ENCODE measurements at regions not wholly inside any gene's neighbourhood (a gene's known extent, or its start where the extent isn't known, plus 50 kb on each side); places are given as distances from the start of the nearest gene placed in this dataset.
"Not testable (repeated sequence)": the region's sequence is repeated elsewhere in the genome, so short reads cannot be mapped to it uniquely, and the experiment has no call there.

DNA sequence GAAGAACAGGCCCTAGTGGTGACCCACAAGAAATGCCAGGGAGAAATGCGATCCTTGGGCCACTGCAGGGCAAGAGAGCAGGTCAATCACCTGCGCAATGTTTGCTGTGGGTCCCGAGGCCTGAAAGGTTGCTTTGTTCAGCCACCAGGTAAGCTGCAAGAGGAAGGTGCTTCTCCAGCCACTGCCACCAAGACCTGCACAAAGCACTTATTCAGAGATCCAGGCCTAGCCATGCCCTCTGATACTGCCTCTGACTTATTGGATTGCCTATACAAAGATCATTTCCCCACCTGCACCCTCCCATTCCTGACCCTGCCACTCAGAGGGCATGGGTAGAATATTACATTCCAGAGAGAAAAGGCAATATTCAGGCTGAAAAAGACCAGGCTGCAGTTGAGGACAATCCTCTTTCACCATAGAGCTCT is 349.4 kb upstream of the NFIA start:
- no peak for DNase-seq (ENCODE audit: low read depth in 2 of 2)

DNA sequence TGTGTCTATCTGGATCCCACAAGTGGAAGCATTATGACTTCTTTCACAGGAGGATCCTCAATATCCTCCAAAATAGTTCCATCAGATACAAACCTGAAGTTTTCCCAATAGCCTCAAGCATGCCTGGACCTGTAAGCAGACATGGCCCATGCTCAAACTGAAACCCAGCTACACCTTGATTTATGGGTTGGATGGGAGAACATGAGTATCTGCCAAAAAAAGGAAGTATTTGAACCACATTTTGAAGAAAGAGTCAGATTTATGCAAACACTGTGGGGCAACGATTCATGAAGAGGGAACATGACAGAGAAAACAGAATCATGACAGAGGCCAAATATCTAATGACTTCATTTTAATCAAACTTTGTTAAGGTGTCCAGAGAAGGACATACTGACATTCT is 351.0 kb upstream of the NFIA start:
- DNase-seq (ENCODE audit: low read depth in 2 of 2): no peak

DNA sequence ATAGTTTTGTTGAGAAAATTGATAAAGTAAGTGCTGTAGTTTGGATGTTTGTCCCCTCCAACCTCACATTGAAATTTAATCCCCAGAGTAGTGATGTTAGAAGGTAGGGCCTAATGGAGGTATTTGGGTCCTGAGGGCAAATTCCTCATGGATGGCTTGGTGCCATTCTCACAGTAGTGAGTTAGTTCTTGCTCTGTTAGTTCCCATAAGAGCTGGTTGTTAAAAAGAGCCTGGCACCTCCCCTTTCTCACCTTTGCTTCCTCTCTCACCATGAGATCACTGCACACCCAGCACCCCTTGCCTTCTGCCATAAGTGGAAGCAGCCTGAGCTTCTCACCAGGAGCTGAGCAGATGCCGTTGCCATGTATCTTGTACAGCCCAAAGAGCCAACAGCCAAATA is 354.8 kb upstream of the NFIA start:
- no peak for DNase-seq (ENCODE audit: low read depth in 2 of 2)

DNA sequence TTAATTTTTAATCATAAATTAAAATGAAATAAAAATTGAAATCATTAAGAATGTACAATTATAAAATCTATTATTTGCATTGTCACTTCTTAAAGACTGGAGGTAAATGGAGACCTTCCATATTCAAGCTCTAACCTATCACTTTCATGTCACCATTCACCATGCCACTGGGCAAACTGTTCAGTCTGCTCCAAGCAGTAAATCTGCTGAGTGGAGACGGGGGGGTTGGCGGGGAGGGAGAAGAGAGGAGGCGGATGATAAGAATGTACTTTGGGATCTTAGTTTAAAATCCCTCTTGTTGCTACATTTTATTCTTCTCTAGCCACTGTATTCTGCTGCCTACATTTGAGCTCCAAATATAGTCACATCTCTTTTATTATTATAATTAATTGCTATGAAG is 365.9 kb upstream of the NFIA start:
- no peak for DNase-seq (ENCODE audit: low read depth in 2 of 2)

DNA sequence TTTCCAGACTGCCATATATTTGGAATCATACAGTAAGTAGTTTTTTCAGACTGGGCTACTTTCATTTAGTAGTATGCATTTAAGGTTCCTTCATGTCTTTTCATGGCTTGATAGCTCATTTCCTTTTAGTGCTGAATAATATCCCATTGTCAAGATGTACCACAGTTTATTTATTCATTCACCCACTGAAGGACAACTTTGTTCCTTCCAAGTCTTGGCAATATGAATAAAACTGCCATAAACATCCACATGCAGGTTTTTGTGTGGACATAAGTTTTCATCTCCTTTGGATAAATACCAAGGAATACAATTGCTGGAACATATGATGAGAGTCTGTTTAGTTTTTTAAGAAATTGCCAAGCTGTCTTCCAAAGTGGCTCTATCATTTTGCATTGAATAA is 366.4 kb upstream of the NFIA start:
- no peak for DNase-seq (ENCODE audit: low read depth in 2 of 2)

DNA sequence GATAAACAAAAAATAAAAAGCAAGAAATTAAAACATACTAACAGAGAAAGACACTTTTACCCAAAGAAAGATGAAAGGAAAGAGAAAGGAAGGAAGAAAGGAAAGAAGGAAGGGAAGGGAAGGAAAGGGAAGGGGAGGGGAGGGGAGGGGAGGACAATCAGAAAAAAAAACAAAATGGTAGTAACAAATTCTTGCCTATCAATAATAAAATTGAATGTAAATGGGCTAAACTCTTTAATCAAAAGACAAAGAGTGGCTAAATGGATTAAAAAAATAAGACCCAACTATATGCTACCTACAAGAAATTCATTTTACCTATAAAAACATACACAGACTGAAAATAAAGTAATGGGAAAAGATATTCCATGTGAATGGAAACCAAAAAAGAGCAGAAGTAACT is 372.9 kb upstream of the NFIA start:
- no peak for DNase-seq (ENCODE audit: low read depth in 2 of 2)

DNA sequence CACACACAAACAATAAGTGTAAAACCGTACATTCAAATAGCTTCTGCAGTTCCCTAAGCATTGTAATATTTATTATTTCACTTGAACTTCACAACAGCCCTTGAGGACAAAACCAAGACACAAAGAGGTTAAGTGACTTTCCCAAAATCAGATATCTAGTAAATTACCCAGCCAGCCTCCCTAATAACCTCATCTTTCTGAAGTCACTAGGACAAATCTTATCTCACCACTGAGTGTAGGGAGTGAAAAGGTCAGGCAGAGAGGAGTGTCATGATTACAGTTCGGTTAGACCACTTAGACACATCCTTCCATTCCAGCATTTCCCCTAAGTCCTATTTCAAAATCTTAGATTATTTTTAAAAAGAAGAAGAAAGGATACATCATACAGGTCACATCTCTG is 377.3 kb upstream of the NFIA start:
- DNase-seq (ENCODE audit: low read depth in 2 of 2): no peak

DNA sequence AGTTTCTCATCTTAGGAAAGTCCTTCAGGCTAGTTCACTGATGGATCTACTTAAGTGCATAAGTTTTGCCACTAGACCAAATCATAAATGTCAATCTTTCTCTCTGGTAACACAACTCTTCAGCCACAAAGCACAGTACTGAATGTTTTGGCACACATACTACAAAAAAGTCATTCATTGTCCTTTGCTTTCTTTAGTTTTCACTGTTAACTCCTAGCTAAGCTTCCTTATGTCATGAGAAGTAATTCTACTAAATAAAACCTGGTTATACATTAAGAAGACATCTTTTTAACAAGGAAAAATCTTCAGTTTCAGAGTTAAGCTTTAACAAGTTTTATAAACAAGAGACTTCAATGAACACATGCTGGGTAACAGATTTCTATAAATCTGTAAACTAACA is 379.2 kb upstream of the NFIA start:
- no peak for DNase-seq (ENCODE audit: low read depth in 2 of 2)

DNA sequence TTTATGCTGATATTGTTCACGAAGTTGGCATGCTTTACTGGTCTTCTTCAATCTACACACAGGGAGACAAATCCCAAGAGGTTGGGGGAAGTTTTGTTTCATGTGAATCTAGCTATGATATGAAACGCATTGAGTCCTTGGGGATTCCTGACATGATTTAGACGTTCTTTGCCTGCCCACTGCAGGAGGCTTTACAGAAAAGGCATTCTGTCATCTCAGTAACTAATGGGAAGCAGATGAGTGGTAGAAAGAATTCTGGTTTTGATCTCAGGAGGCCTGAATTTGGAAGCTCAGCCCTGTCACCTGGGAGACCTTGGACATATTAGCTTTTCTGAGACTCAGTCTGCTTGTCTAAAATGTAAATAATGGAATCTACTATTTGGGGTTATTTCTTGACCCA is 383.0 kb upstream of the NFIA start:
- DNase-seq (ENCODE audit: low read depth in 2 of 2): no peak

DNA sequence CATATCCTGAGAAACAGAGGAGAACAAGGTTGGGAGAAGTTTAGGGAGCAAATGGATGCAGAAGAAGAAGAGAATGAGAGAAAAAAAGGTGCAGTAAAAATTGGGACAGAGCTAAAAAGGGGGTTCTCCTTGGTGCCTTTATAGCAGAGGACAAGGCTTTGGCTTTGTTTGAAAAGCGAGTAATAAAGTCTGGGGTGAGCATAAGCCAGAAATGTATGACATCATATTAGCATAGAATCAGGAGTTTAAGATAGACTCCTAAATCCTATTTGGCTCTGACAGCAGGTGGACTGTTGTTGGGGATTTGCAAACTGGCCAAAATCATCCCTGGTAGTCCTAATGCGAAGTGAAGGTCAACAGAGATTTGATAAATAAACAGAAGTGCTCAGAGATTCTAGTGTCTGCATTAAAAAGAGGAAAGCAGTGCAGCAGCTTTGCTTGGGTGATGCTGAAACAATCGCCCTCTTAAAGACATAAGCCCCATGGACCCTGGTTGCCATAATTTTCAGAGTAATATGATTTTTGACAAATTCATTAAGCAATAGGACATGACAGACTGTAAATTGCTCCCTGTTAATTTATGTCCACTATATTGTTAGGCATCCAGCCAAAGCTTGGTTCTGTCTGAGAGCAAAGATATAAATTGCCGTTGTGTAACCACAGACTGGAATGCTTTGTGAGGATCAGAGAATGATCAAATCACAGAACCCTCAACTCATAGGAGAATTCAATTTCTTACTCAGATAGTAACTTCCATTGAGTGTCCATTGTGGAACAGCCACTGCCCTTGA is 385.0 kb upstream of the NFIA start:
- DNase-seq (ENCODE audit: low read depth in 2 of 2): no peak

DNA sequence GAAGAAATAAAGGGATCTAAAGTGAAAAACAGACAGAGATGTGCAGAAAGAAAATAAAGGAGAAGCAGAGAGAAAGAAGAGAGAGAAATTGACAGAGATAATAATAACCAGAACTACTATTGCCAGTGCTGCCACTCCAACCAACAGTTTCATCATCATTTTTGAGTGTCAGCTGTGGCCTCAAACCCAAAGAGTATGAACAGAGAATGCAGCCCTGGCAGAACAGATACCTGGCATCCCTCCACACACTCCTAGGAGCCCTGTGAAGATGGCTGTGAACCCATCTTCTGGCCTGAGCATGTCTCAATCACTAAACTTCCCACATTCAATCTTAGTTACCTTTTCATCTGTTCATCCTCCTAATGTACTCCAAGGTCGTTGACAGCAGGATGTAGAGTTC is 385.8 kb upstream of the NFIA start:
- no peak for DNase-seq (ENCODE audit: low read depth in 2 of 2)

DNA sequence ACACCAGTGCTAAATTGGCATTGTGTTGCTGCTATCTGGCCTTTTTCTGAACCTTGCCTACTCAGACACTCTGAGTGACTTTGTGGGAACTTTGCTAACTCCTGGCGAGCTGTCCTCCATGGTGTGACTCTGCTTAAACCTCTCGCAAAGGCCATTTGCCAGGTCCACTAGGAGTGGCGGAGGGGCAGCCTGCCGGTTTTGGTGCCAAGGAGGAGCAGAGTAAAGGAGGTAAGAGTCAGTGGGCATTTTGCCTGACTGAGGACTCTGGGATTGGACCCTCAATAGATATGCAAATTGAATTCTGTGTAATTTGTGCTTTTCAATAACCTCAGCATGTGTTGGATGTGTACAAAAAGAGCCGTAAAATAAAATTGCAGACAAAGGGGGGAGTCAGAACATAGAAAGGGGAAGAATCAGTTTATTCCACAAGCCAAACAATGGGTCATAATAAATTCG is 386.6 kb upstream of the NFIA start:
- no peak for DNase-seq (ENCODE audit: low read depth in 2 of 2)

DNA sequence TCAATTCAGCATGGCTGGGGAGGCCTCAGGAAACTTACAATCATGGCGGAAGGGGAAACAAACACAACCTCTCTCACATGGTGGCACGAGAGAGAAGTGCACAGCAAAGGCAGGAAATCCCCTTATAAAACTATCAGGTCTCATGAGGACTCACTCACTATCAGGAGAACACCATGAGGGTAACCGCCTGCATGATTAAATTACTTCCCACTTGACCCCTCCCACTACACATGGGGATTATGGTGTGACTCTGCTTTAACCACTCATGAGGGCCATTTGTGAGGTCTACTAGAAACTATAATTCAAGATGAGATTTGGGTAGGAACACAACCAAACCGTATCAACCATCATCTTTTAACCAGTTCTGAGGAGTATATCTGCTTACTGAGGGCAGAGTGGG is 387.4 kb upstream of the NFIA start:
- no peak for DNase-seq (ENCODE audit: low read depth in 2 of 2)

DNA sequence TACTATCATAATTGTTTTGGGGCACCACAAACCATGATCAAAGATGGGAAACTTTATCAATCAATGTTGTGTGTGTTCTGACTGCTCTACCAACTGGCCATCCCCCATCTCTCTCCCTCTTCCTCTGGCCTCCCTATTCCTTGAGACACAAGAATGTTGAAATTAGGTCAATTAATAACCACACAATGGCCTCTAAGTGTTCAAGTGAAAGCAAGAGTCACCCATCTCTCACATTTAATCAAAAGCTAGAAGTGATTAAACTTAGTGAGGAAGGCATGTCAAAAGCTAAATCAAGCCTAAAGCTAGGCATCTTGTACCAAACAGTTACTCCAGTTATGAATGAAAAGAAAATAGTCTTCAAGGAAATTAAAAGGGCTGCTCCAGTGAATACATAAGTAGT is 390.3 kb upstream of the NFIA start:
- DNase-seq (ENCODE audit: low read depth in 2 of 2): no peak

DNA sequence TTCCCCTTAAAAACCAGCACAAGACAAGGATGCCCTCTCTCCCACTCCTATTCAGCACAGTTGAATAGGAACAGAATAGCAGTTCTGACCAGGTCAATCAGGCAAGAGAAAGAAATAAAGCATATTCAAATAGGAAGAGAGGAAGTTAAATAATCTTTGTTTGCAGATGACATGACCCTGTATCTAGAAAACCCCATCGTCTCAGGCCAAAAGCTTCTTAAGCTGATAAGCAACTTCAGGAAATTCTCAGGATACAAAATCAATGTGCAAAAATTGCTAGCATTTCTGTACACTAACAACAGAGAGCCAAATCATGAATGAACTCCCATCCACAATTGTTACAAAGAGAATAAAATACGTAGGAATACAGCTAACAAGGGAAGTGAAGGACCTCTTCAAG is 394.1 kb upstream of the NFIA start:
- not testable (repeated sequence) for DNase-seq (ENCODE audit: low read depth in 2 of 2)

DNA sequence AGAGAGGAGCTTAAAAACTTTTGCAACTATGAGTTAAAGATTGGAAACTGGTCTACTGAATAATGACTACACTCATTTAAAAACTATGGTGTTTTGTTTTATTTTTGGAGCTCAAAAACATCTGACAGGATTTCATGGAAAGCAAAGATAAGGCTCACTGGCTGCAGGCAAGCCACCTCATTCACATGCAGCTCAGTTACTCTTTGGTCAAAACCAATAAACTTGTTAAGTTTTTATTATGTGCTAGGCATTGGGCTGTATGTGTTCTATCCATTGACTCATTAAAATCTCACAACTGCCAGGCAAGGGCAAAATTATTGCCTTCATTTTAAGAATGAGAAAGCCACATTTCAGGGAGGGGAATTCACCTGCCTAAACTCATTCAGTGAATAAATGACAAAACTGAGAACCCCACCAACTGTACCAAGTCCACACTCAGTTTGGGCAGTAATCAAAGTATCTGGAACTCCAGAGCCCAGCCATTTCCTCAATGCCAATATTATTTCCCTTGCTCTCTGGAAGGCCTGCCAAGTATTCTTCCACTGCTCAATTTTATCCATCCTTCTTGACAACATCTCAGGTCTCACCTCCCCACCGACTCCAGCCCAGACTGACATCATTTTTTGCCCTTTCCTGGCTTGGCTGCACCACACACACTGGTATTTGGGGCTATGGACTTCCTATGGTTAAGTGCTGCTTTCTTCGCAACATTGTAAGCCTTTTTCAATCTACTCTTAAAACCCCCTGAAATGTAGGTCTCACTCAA is 401.1 kb upstream of the NFIA start:
- no peak for DNase-seq (ENCODE audit: low read depth in 2 of 2)

DNA sequence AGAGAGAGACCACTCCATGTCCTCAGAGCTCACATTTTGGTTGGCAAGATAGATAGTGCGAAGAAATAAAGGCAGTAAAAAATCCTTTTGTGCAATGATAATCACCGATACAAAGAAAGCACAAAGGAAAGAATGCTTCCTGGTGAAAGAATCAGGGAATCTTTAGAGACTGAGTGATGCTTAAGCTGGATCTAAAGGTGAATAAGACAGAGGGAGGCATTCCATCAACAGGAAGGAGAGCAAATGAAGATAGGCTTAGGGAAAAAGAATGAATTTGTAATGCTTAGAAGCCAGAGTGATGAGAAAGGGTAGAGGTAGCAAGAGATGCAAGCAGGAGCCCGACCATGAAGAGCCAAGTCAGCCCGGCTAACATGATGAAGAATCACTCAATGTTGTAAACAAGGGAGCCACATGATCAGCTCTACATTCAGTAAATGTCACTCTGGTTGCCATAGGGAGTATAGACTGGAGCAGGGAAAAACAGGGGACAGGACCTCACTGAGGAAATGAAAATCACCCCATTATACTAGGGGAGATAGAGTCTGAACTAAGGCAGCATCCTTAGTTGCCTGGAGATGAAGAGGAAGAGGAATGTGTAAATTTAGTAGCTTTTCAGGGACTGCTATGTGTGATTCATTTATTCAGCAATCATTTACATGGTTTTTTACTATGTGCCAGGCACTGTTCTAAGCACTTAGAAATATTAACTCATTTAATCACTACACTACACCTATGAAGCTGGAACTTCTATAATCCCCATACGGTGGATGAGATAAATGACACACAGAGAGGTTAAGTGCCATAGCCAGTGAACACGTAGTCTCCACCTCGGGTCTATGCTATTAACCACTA is 402.6 kb upstream of the NFIA start:
- DNase-seq (ENCODE audit: low read depth in 2 of 2): no peak

DNA sequence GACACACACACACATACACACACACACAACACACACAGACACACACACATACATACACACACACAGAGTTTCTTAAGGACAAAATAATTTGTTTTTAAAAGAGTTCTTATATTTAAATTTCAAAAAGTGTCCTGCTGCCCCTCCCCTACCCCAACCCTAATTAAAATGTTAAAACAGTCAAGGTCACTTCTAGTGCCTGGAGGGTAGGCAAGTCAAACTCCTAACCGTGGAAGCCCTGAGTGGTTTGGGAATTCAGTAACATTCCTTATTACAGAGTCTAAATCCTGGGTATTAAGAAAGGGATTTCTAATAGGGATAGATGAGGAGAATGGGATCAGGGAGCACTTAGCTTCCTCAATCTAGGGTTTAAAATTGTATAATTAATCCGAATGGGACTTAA is 403.6 kb upstream of the NFIA start:
- DNase-seq (ENCODE audit: low read depth in 2 of 2): no peak

DNA sequence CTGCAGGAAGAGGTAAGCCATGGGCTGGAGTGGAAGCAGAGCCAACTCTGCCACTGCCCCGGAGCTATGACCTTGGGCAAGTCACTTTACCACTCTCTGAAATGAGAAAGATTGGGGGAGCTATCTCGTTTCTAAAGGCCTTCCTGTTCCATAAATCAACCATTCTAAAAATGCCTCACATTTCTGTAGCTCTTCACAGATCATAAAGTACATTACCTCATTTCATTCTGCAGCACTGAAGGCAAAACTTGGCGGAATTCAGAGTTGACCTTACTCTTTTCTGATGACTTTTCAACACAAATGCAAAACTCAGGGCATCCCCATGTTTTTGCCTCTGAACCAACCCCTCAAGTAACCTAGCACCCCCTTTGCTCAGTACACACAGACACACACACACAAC is 404.0 kb upstream of the NFIA start:
- no peak for DNase-seq (ENCODE audit: low read depth in 2 of 2)

DNA sequence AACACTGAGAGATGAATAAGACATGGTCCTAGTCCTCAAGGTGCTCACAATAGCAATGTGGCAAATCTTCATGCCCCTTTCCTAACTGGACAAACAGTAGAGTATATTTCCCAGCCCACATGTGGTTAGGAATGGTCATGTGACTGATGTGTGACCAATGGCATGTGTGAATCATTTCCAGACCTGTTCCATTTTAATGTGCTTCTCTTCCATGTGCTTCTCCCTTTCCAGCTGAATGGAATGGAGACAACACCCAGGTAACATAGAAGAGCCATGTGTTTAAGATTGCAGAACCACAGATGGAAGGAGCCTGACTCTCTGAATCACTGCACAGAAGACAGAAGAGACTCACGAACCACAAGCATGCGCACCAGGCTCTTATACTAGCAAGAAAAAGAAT is 409.9 kb upstream of the NFIA start:
- no peak for DNase-seq (ENCODE audit: low read depth in 2 of 2)

DNA sequence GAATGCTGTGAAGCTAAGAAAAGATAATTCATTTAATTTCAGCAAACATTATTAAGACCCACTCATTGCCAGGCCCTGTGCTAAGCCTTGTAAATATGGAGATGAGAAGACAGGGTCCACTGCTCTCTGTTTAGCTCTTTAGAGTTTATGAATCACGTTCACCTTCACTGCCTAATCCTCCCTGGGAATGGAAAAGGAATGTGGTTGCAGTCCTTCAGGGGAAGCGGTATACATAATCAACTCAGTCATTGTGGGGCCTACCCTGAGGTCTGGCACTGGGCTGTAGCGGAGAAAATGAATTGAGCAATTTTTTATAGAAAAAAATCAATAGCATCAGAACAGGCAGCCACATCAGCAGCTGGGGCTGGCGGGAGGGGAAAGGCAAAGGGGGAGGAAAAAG is 412.1 kb upstream of the NFIA start:
- no peak for DNase-seq (ENCODE audit: low read depth in 2 of 2)

DNA sequence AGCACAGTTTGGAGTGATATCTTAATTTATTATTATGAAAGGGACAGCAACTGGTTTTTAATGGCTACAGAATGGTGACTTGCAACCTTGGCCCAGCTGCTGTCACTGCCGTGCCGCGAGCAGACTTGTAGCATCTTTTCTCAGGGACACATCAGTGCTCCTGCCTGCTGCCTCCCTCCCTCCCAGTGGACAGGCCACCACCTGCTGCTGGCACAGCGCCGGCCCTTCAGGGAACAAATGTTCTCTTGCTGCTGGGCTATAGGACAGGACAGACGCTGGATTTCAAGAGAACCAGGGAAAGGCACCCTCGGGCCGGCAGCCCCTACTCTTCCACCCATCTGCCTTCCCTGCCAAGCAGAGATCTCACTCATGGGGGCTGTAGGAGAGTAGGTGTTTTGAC is 413.8 kb upstream of the NFIA start:
- no peak for DNase-seq (ENCODE audit: low read depth in 2 of 2)

DNA sequence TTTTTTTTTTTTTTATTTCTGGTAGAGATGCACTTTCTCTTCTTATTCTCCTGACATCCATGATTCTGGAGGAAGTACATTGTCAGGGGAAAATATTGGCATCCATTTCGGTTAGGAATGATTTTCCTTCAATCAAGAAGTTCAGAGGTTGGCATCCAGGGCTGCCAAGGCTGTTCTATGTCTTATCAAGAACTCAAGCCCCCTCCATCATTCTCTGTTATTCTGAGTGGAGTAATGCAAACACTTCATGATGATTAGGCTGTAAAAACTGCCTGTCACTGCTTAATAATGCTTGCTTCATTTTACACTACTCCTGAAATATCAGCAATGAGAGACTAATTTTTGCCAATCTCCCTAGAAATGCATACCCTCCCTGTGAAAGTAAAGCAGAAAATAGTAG is 417.1 kb upstream of the NFIA start:
- DNase-seq (ENCODE audit: low read depth in 2 of 2): no peak

All from stimulated activated CD4-positive, alpha-beta T cell treated with anti-CD3 and anti-CD28 coated beads, Interleukin-1b, Interleukin-23, amount 100 ng/mL, for 4 hours (primary cell).